HepG2 (cell line): ENCODE measurements at regions not wholly inside any gene's neighbourhood (a gene's known extent, or its start where the extent isn't known, plus 50 kb on each side); places are given as distances from the start of the nearest gene placed in this dataset.

Source experiments
- ATAC-seq: fragments of 200-7000 bp; cut with Tn5 transposase; 3 replicates; pipeline ENCODE4 v1.9.1; 2020; ENCODE audit warnings: mild to moderate bottlenecking, moderate library complexity
- BruUV-seq: library from RNA; stranded (reverse); fragments of 400-500 nt; replicated peaks from 2 replicates; lab custom pipeline; 2021; lab: Mats Ljungman, UMichigan
- CTCF ChIA-PET: fragments of 300-600 bp; formaldehyde crosslinking; extraction: SDS; loops from one replicate; lab custom pipeline; 2021; ENCODE audit warnings: low total read pairs, inconsistent platforms, low intra/inter-chr PET ratio; lab: Yijun Ruan, JAX
- POLR2A ChIA-PET: fragments of 350-600 bp; sonication (Branson Sonifier 250); formaldehyde crosslinking; loops from one replicate; lab custom pipeline; 2020; ENCODE audit warnings: antibody characterized with exemption, inconsistent platforms; lab: Yijun Ruan, JAX
- DNase-seq: peaks from one replicate; pipeline ENCODE4 v3.0.0-alpha.2; 2015; ENCODE audit warnings: low spot score
- FAIRE-seq: peaks from 3 replicates; lab custom pipeline; 2011; peaks lifted over from hg19 to GRCh38; lab: Jason Lieb, UNC
- H2AFZ ChIP-seq: one replicate; pipeline ENCODE4 v1.6.1; 2011; ENCODE audit warnings: low read length, inconsistent platforms
- H3K27ac ChIP-seq: fragments of 300-600 bp; 3 replicates; pipeline ENCODE4 v1.8.0; 2011; ENCODE audit warnings: mixed run types, mild to moderate bottlenecking, mixed read lengths, low read length, inconsistent platforms; ENCODE audit not compliant: insufficient read depth; ENCODE audit errors: extremely low read length
- H3K27me3 ChIP-seq, 2 experiments: fragments of 200-600 bp in 1 of 2; 2 replicates in 1 of 2; 3 replicates in 1 of 2; pipeline versions ENCODE4 v1.6.0 to v1.8.0; 2011; ENCODE audit warnings: low read length in 2 of 2, mild to moderate bottlenecking in 2 of 2, moderate library complexity in 2 of 2, inconsistent platforms in 1 of 2; ENCODE audit not compliant: insufficient read depth in 2 of 2, control insufficient read depth in 1 of 2
- H3K36me3 ChIP-seq, 2 experiments: fragments of 200-600 bp in 1 of 2; replicated peaks in 1 of 2; 2 replicates in 1 of 2; 3 replicates in 1 of 2; pipeline versions ENCODE4 v1.5.1 to v1.8.0; 2011; ENCODE audit warnings: low read length in 2 of 2, inconsistent platforms in 1 of 2; ENCODE audit not compliant: insufficient read depth in 2 of 2, control insufficient read depth in 1 of 2
- H3K4me1 ChIP-seq: 2 replicates; pipeline ENCODE4 v1.5.1; 2012; ENCODE audit warnings: low read length, inconsistent platforms; ENCODE audit not compliant: insufficient read depth
- H3K4me2 ChIP-seq: 2 replicates; pipeline ENCODE4 v1.6.0; 2011; ENCODE audit warnings: low read depth, low read length, inconsistent platforms
- H3K4me3 ChIP-seq, 3 experiments: fragments of 200-600 bp in 1 of 3; sonication (generic), shearing (Covaris generic) in 1 of 3; replicated peaks in 1 of 3; 2 replicates each; pipeline ENCODE4 v1.5.1; 2011 to 2016; ENCODE audit warnings: low read length in 3 of 3, inconsistent platforms in 2 of 3, low read depth in 2 of 3, mild to moderate bottlenecking in 2 of 3, control low read depth in 1 of 3, mixed read lengths in 1 of 3; ENCODE audit not compliant: insufficient read depth in 1 of 3
- H3K79me2 ChIP-seq: one replicate; pipeline ENCODE4 v1.6.1; 2011; ENCODE audit warnings: low read length, inconsistent platforms; ENCODE audit not compliant: insufficient read depth
- H3K9ac ChIP-seq: 2 replicates; pipeline ENCODE4 v1.6.0; 2011; ENCODE audit warnings: mild to moderate bottlenecking, low read depth, low read length, inconsistent platforms; ENCODE audit not compliant: insufficient read depth
- H3K9me3 ChIP-seq: 2 replicates; pipeline ENCODE4 v1.5.1; 2012; ENCODE audit warnings: mild to moderate bottlenecking, low read length
- H4K20me1 ChIP-seq: 2 replicates; pipeline ENCODE4 v1.6.0; 2011; ENCODE audit warnings: inconsistent platforms, mild to moderate bottlenecking, low read length, moderate library complexity; ENCODE audit not compliant: insufficient read depth
- BRD4 ChIP-seq: sonication (generic); formaldehyde crosslinking; IDR thresholded peaks from 2 replicates; pipeline ENCODE4 v1.4.0; 2020; ENCODE audit warnings: missing genetic modification reagents
- KAT8 ChIP-seq: IDR thresholded peaks from 2 replicates; pipeline ENCODE4 v1.6.1; 2016; ENCODE audit warnings: missing genetic modification reagents, missing compliant biosample characterization
- PBX2 ChIP-seq: IDR thresholded peaks from 2 replicates; pipeline ENCODE4 v1.6.1; 2016; ENCODE audit warnings: control low read depth
- TBP ChIP-seq: sonication (generic); formaldehyde crosslinking; IDR thresholded peaks from 2 replicates; pipeline ENCODE4 v1.5.0; 2020; ENCODE audit warnings: missing genetic modification reagents
- ZNF407 ChIP-seq: sonication (generic); formaldehyde crosslinking; IDR thresholded peaks from one replicate; pipeline ENCODE4 v1.5.1; 2020; ENCODE audit warnings: mild to moderate bottlenecking, missing genetic modification reagents; ENCODE audit errors: not compliant biosample characterization
- ZNF451 ChIP-seq: sonication (generic); formaldehyde crosslinking; IDR thresholded peaks from 2 replicates; pipeline ENCODE4 v1.5.0; 2020; ENCODE audit warnings: mild to moderate bottlenecking, missing genetic modification reagents
- WGBS: methylation state at CpG from one replicate; pipeline ENCODE4 v1.1.6; 2017; ENCODE audit warnings: low lambda C conversion rate; 5-methylcytosine and 5-hydroxymethylcytosine counted together
- in situ Hi-C: cut with HindIII; loops from 2 replicates; pipeline ENCODE4 v1.10.0; 2017; ENCODE audit warnings: low pct_unique_long_range_greater_than_20kb; ENCODE audit not compliant: extremely low pct_ligation_motif_present
- intact Hi-C: fragments of 100-400 bp; cut with micrococcal nuclease; formaldehyde crosslinking; loops from one replicate; pipeline ENCODE4 v1.10.0; 2022; ENCODE audit not compliant: unreplicated experiment
- TF ChIP-seq, protein P1 (sequence below): sonication (generic); formaldehyde crosslinking; IDR thresholded peaks from 2 replicates; pipeline ENCODE4 v1.8.1; 2023; ENCODE audit warnings: mild to moderate bottlenecking, missing genetic modification reagents
- TF ChIP-seq, protein P2 (sequence below): sonication (generic); formaldehyde crosslinking; IDR thresholded peaks from 2 replicates; pipeline ENCODE4 v1.4.0; 2020; ENCODE audit warnings: missing genetic modification reagents

- Histone ChIP-seq H3K4me2 (no peak overlapping the region), H3K9ac (no peak overlapping the region), H3K9me3 (no peaks in the 10 kb centered on the region), H3K4me3 (no peak overlapping the region), H3K36me3 (no peaks in the 10 kb centered on the region), H3K79me2 (no peaks in the 10 kb centered on the region), H2AFZ (no peak overlapping the region), H3K27ac (no peak overlapping the region), H3K27me3 (no peaks in the 10 kb centered on the region), H3K4me1 (no peaks in the 10 kb centered on the region), H4K20me1 (no peaks in the 10 kb centered on the region)
- FAIRE-seq = no peak
- in situ Hi-C loops = no loop called here
- ChIA-PET CTCF (no interaction called here), POLR2A (no interaction called here)
- ATAC-seq = peak; percentile 72
- no peak for DNase-seq
- intact Hi-C loops = no loop called here
- BruUV-seq = no TSS peak
- WGBS = 8% methylated on average over 5 of the region's 5 CpGs
- TF ChIP-seq BRD4 (CRISPR knock-in tag) (no peak), ZNF451 (CRISPR knock-in tag) (no peak), TBP (CRISPR knock-in tag) (no peak), ZNF407 (CRISPR knock-in tag) (no peak), PBX2 (CRISPR knock-in tag) (no peak), KAT8 (CRISPR knock-in tag) (no peak)
- TF ChIP-seq, protein P1, sequence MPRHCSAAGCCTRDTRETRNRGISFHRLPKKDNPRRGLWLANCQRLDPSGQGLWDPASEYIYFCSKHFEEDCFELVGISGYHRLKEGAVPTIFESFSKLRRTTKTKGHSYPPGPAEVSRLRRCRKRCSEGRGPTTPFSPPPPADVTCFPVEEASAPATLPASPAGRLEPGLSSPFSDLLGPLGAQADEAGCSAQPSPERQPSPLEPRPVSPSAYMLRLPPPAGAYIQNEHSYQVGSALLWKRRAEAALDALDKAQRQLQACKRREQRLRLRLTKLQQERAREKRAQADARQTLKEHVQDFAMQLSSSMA (CRISPR knock-in tag) = no peak
- TF ChIP-seq, protein P2, sequence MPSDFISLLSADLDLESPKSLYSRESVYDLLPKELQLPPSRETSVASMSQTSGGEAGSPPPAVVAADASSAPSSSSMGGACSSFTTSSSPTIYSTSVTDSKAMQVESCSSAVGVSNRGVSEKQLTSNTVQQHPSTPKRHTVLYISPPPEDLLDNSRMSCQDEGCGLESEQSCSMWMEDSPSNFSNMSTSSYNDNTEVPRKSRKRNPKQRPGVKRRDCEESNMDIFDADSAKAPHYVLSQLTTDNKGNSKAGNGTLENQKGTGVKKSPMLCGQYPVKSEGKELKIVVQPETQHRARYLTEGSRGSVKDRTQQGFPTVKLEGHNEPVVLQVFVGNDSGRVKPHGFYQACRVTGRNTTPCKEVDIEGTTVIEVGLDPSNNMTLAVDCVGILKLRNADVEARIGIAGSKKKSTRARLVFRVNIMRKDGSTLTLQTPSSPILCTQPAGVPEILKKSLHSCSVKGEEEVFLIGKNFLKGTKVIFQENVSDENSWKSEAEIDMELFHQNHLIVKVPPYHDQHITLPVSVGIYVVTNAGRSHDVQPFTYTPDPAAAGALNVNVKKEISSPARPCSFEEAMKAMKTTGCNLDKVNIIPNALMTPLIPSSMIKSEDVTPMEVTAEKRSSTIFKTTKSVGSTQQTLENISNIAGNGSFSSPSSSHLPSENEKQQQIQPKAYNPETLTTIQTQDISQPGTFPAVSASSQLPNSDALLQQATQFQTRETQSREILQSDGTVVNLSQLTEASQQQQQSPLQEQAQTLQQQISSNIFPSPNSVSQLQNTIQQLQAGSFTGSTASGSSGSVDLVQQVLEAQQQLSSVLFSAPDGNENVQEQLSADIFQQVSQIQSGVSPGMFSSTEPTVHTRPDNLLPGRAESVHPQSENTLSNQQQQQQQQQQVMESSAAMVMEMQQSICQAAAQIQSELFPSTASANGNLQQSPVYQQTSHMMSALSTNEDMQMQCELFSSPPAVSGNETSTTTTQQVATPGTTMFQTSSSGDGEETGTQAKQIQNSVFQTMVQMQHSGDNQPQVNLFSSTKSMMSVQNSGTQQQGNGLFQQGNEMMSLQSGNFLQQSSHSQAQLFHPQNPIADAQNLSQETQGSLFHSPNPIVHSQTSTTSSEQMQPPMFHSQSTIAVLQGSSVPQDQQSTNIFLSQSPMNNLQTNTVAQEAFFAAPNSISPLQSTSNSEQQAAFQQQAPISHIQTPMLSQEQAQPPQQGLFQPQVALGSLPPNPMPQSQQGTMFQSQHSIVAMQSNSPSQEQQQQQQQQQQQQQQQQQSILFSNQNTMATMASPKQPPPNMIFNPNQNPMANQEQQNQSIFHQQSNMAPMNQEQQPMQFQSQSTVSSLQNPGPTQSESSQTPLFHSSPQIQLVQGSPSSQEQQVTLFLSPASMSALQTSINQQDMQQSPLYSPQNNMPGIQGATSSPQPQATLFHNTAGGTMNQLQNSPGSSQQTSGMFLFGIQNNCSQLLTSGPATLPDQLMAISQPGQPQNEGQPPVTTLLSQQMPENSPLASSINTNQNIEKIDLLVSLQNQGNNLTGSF (CRISPR knock-in tag) = no peak
These were observed 675.5 kb downstream of the RNF144A start for GRCh38 chr2:7592618-7593140.
